GM23338 (cell line): ENCODE measurements at regions not wholly inside any gene's neighbourhood (a gene's known extent, or its start where the extent isn't known, plus 50 kb on each side); places are given as distances from the start of the nearest gene placed in this dataset.

Experiments used
- ATAC-seq: fragments of 200-7000 bp; cut with Tn5 transposase; 3 replicates; pipeline ENCODE4 v1.9.1; 2020
- DNase-seq: peaks from one replicate; pipeline ENCODE4 v3.0.0-alpha.2; 2015; ENCODE audit warnings: low spot score
- H2AFZ ChIP-seq: fragments of 200-600 bp; sonication (generic); 2 replicates; pipeline ENCODE4 v1.8.0; 2016; ENCODE audit warnings: antibody characterized with exemption, mild to moderate bottlenecking, moderate library complexity
- H3F3A ChIP-seq: fragments of 200-600 bp; sonication (generic); replicated peaks from 2 replicates; pipeline ENCODE4 v1.8.0; 2017; ENCODE audit warnings: antibody characterized with exemption, mixed run types, low read depth
- H3K27ac ChIP-seq: fragments of 200-600 bp; sonication (generic); 2 replicates; pipeline ENCODE4 v1.6.1; 2016; ENCODE audit warnings: low read depth
- H3K27me3 ChIP-seq: fragments of 200-600 bp; sonication (generic); 2 replicates; pipeline ENCODE4 v1.8.0; 2016; ENCODE audit warnings: mild to moderate bottlenecking, mixed run types, moderate library complexity; ENCODE audit not compliant: insufficient read depth
- H3K36me3 ChIP-seq: fragments of 200-600 bp; sonication (generic); 2 replicates; pipeline ENCODE4 v1.8.0; 2016; ENCODE audit warnings: mild to moderate bottlenecking; ENCODE audit not compliant: insufficient read depth
- H3K4me1 ChIP-seq: fragments of 200-600 bp; sonication (generic); 2 replicates; pipeline ENCODE4 v1.8.0; 2016; ENCODE audit warnings: mild to moderate bottlenecking, moderate library complexity; ENCODE audit not compliant: insufficient read depth
- H3K4me2 ChIP-seq: fragments of 200-600 bp; sonication (generic); 2 replicates; pipeline ENCODE4 v1.7.1; 2017; ENCODE audit warnings: mixed run types
- H3K4me3 ChIP-seq: fragments of 200-600 bp; sonication (generic); 2 replicates; pipeline ENCODE4 v1.6.1; 2016; ENCODE audit warnings: mixed run types
- H3K79me2 ChIP-seq: fragments of 200-600 bp; sonication (generic); replicated peaks from 2 replicates; pipeline ENCODE4 v1.8.0; 2017; ENCODE audit warnings: mild to moderate bottlenecking; ENCODE audit not compliant: insufficient read depth
- H3K9me2 ChIP-seq: fragments of 200-600 bp; sonication (generic); 2 replicates; pipeline ENCODE4 v1.8.0; 2017; ENCODE audit not compliant: insufficient read depth
- H4K20me1 ChIP-seq: fragments of 200-600 bp; sonication (generic); replicated peaks from 2 replicates; pipeline ENCODE4 v1.8.0; 2017; ENCODE audit warnings: mild to moderate bottlenecking; ENCODE audit not compliant: insufficient read depth
- H3K27ac Mint-ChIP-seq: 2 replicates; pipeline ENCODE4 v1.8.0; 2020; ENCODE audit warnings: inconsistent platforms, mild to moderate bottlenecking, moderate library complexity, mixed read lengths
- H3K27me3 Mint-ChIP-seq: 3 replicates; pipeline ENCODE4 v1.8.0; 2022; ENCODE audit warnings: low read depth, mild to moderate bottlenecking, moderate library complexity, mixed read lengths, inconsistent platforms; ENCODE audit not compliant: insufficient read depth, poor library complexity
- H3K36me3 Mint-ChIP-seq: 3 replicates; pipeline ENCODE4 v1.8.0; 2021; ENCODE audit warnings: low read depth, mild to moderate bottlenecking, inconsistent platforms, moderate library complexity, mixed read lengths
- H3K4me1 Mint-ChIP-seq: 3 replicates; pipeline ENCODE4 v1.8.0; 2020; ENCODE audit warnings: mild to moderate bottlenecking, inconsistent platforms, mixed read lengths
- H3K4me3 Mint-ChIP-seq: 3 replicates; pipeline ENCODE4 v1.8.0; 2021; ENCODE audit warnings: moderate library complexity, mild to moderate bottlenecking, inconsistent platforms, mixed read lengths
- H3K9me3 Mint-ChIP-seq: 3 replicates; pipeline ENCODE4 v1.8.0; 2020; ENCODE audit warnings: moderate library complexity, mild to moderate bottlenecking, inconsistent platforms, mixed read lengths
- CREB1 ChIP-seq: fragments of 250-450 bp; sonication (Bioruptor Pico); IDR thresholded peaks from 2 replicates; pipeline ENCODE4 v1.5.0; 2020; ENCODE audit warnings: low read depth, mild to moderate bottlenecking, moderate library complexity
- CTCF ChIP-seq, 2 experiments: fragments of 200-600 bp in 1 of 2; sonication (generic) in 1 of 2; conservative IDR thresholded peaks; 2 replicates each; pipeline versions ENCODE4 v1.5.1 to v1.6.1; 2016 to 2017; ENCODE audit warnings: antibody characterized with exemption in 2 of 2, low read depth in 2 of 2, mild to moderate bottlenecking in 2 of 2, moderate library complexity in 1 of 2
- EZH2phosphoT487 ChIP-seq: fragments of 200-600 bp; sonication (generic); IDR thresholded peaks from one replicate; pipeline ENCODE4 v1.8.1; 2018; ENCODE audit warnings: antibody characterized with exemption; ENCODE audit not compliant: unreplicated experiment
- JUNB ChIP-seq: IDR thresholded peaks from one replicate; pipeline ENCODE4 v1.6.1; 2016; ENCODE audit warnings: antibody characterized with exemption; ENCODE audit not compliant: unreplicated experiment
- NANOG ChIP-seq: IDR thresholded peaks from 2 replicates; pipeline ENCODE4 v1.6.1; 2016; ENCODE audit warnings: antibody characterized with exemption, borderline replicate concordance
- ZNF114 ChIP-seq: fragments of 250-450 bp; sonication (Bioruptor Pico); IDR thresholded peaks from 2 replicates; pipeline ENCODE4 v1.5.0; 2020; ENCODE audit warnings: mild to moderate bottlenecking, moderate library complexity
- ZNF462 ChIP-seq: fragments of 250-450 bp; sonication (Bioruptor Pico); IDR thresholded peaks from 2 replicates; pipeline ENCODE4 v1.5.0; 2020; ENCODE audit warnings: mild to moderate bottlenecking, moderate library complexity

- TF ChIP-seq ZNF462 (CRISPR knock-in tag) (no peak), EZH2phosphoT487 (no peak), JUNB (no peak), ZNF114 (CRISPR knock-in tag) (no peak), CREB1 (CRISPR knock-in tag) (no peak)
Measured at GRCh38 chr2:9710311-9710710, 79.5 kb upstream of the YWHAQ start (continued).

GRCh38 chr2:9712263-9712662 is 81.5 kb upstream of the YWHAQ start:
- H3K4me3 Mint-ChIP-seq: no peak overlapping the region
- H3K36me3 Mint-ChIP-seq: no peaks in the 10 kb centered on the region
- ATAC-seq (no peak), DNase-seq (no peak)
- no peak overlapping the region for H3K27ac Mint-ChIP-seq
- no peaks in the 10 kb centered on the region for H3K4me1 ChIP-seq
- H3K4me2 ChIP-seq: no peak overlapping the region
- no peak overlapping the region for H3K4me3 ChIP-seq
- no peaks in the 10 kb centered on the region for H3K36me3 ChIP-seq
- H3F3A ChIP-seq: no peaks in the 10 kb centered on the region
- H2AFZ ChIP-seq: no peak overlapping the region
- H3K79me2 ChIP-seq: no peaks in the 10 kb centered on the region
- no peaks in the 10 kb centered on the region for H3K27me3 ChIP-seq
- H3K9me2 ChIP-seq: no peaks in the 10 kb centered on the region
- H3K27ac ChIP-seq: no peak overlapping the region
- H3K27me3 Mint-ChIP-seq: peaks cover 2% of the 10 kb centered on the region
- peaks cover 2% of the 10 kb centered on the region; the same call in 1 of the 3 replicates for H3K9me3 Mint-ChIP-seq
- H3K4me1 Mint-ChIP-seq: no peaks in the 10 kb centered on the region
- no peaks in the 10 kb centered on the region for H4K20me1 ChIP-seq
- TF ChIP-seq ZNF462 (CRISPR knock-in tag) (no peak), EZH2phosphoT487 (no peak), NANOG (no peak), CTCF (conservative IDR thresholded peaks at IDR 0.05; ENCODE audit: low read depth in 2 of 2) (no peak)
